ENCODE measurements at regions not wholly inside any gene's neighbourhood (a gene's known extent, or its start where the extent isn't known, plus 50 kb on each side); places are given as distances from the start of the nearest gene placed in this dataset.

- H3K27ac ChIP-seq (replicated peaks), result no peak overlapping the region
- H3K27me3 ChIP-seq (ENCODE audit: insufficient read depth, poor library complexity, severe bottlenecking), result no peaks in the 10 kb centered on the region
- H3K4me3 ChIP-seq (replicated peaks; ENCODE audit: insufficient read depth, low read length), result no peak overlapping the region
- DNase-seq (ENCODE audit: low read depth in 1 of 2, low spot score in 1 of 2), result no peak
- TF ChIP-seq SPI1 (IDR thresholded peaks at IDR 0.05; ENCODE audit: borderline replicate concordance, low read depth) (no peak), POLR2AphosphoS5 (IDR thresholded peaks at IDR 0.05; ENCODE audit: low read depth) (no peak), GABPA (IDR thresholded peaks at IDR 0.05; ENCODE audit: low read depth) (no peak), CTCF (IDR thresholded peaks at IDR 0.05; ENCODE audit: insufficient read depth, low read length) (no peak)
Measured at GRCh38 chr4:79237851-79238250, 88.0 kb downstream of the NAA11 start.

- Histone ChIP-seq H3K27ac (replicated peaks) (no peak overlapping the region), H3K4me3 (replicated peaks; ENCODE audit: insufficient read depth, low read length) (no peak overlapping the region), H3K27me3 (ENCODE audit: insufficient read depth, poor library complexity, severe bottlenecking) (no peaks in the 10 kb centered on the region)
- TF ChIP-seq POLR2AphosphoS5 (IDR thresholded peaks at IDR 0.05; ENCODE audit: low read depth) (no peak), REST (IDR thresholded peaks at IDR 0.05; ENCODE audit: insufficient replicate concordance, low read depth) (no peak), CTCF (IDR thresholded peaks at IDR 0.05; ENCODE audit: insufficient read depth, low read length) (no peak), GABPA (IDR thresholded peaks at IDR 0.05; ENCODE audit: low read depth) (no peak), SPI1 (IDR thresholded peaks at IDR 0.05; ENCODE audit: borderline replicate concordance, low read depth) (no peak)
- DNase-seq (ENCODE audit: low read depth in 1 of 2, low spot score in 1 of 2), result no peak
Measured at GRCh38 chr4:79236785-79237184, 89.1 kb downstream of the NAA11 start.

GRCh38 chr4:79235095-79235494 is 90.8 kb downstream of the NAA11 start:
- no peak overlapping the region for H3K27ac ChIP-seq (replicated peaks)
- TF ChIP-seq POLR2AphosphoS5 (IDR thresholded peaks at IDR 0.05; ENCODE audit: low read depth) (no peak), REST (IDR thresholded peaks at IDR 0.05; ENCODE audit: insufficient replicate concordance, low read depth) (no peak), GABPA (IDR thresholded peaks at IDR 0.05; ENCODE audit: low read depth) (no peak), SPI1 (IDR thresholded peaks at IDR 0.05; ENCODE audit: borderline replicate concordance, low read depth) (no peak), CTCF (IDR thresholded peaks at IDR 0.05; ENCODE audit: insufficient read depth, low read length) (no peak)
- H3K27me3 ChIP-seq (ENCODE audit: insufficient read depth, poor library complexity, severe bottlenecking), result no peaks in the 10 kb centered on the region
- DNase-seq (ENCODE audit: low read depth in 1 of 2, low spot score in 1 of 2), result no peak
- no peak overlapping the region for H3K4me3 ChIP-seq (replicated peaks; ENCODE audit: insufficient read depth, low read length)

- no peaks in the 10 kb centered on the region for H3K27me3 ChIP-seq (ENCODE audit: insufficient read depth, poor library complexity, severe bottlenecking)
- TF ChIP-seq SPI1 (IDR thresholded peaks at IDR 0.05; ENCODE audit: borderline replicate concordance, low read depth) (peak; percentile 81), REST (IDR thresholded peaks at IDR 0.05; ENCODE audit: insufficient replicate concordance, low read depth) (no peak), POLR2AphosphoS5 (IDR thresholded peaks at IDR 0.05; ENCODE audit: low read depth) (no peak), CTCF (IDR thresholded peaks at IDR 0.05; ENCODE audit: insufficient read depth, low read length) (no peak)
- no peak overlapping the region for H3K27ac ChIP-seq (replicated peaks)
- DNase-seq (ENCODE audit: low read depth in 1 of 2, low spot score in 1 of 2), result no peak
- H3K4me3 ChIP-seq (replicated peaks; ENCODE audit: insufficient read depth, low read length), result no peak overlapping the region
Measured at GRCh38 chr4:79233820-79234219, 92.0 kb downstream of the NAA11 start.

Data from HL-60 (cell line).